ENCODE measurements at regions not wholly inside any gene's neighbourhood (a gene's known extent, or its start where the extent isn't known, plus 50 kb on each side); places are given as distances from the start of the nearest gene placed in this dataset.

DNA sequence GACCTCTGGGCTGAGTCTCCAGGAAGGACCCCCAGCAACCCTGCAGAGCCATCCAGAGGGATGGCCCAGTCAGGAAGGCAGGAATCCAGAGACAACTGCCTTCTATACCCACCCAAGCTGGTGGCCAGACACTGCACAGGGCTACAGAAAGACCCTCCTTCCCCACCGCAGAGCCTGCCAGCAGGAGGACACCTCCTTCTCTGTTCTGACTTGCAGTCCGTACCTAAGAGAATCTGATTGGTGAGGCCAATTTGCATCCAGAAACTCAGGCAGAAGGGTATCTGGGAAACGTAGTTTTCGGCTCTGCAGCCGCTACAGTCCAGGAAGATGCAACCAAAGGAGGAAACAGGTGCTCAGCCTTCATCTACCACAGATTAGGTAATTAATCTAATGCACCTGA lies 155.4 kb upstream of the FRG1 start:
- no peaks in the 10 kb centered on the region for H3K36me3 ChIP-seq (ENCODE audit: control insufficient read depth in 1 of 2, insufficient read depth in 2 of 2, low read length in 2 of 2)
- H3K9me3 ChIP-seq (ENCODE audit: control insufficient read depth in 1 of 2, insufficient read depth in 1 of 2, low read depth in 1 of 2, low read length in 2 of 2) = no peaks in the 10 kb centered on the region
- POLR2A ChIA-PET = no interaction called here

GRCh38 chr4:189786447-189786846 lies 154.2 kb upstream of the FRG1 start:
- Histone ChIP-seq H3K27ac (ENCODE audit: low read depth, low read length) (no peak overlapping the region), H3K9me2 (ENCODE audit: insufficient read depth) (no peaks in the 10 kb centered on the region), H3K9ac (ENCODE audit: low read length) (no peak overlapping the region), H3K4me2 (ENCODE audit: low read length) (no peak overlapping the region), H3K36me3 (ENCODE audit: control insufficient read depth in 1 of 2, insufficient read depth in 2 of 2, low read length in 2 of 2) (no peaks in the 10 kb centered on the region), H3K79me2 (ENCODE audit: insufficient read depth, low read length) (no peaks in the 10 kb centered on the region), H2AFZ (ENCODE audit: low read depth, low read length, poor library complexity, severe bottlenecking) (no peak overlapping the region), H4K20me1 (ENCODE audit: insufficient read depth) (no peaks in the 10 kb centered on the region), H3K4me3 (replicated peaks in 1 of 2; ENCODE audit: low read depth in 1 of 2, low read length in 2 of 2) (no peak overlapping the region), H3K4me1 (ENCODE audit: control insufficient read depth in 1 of 2, insufficient read depth in 2 of 2, low read length in 2 of 2) (no peaks in the 10 kb centered on the region), H3K27me3 (ENCODE audit: insufficient read depth, low read length) (peaks cover 28% of the 10 kb centered on the region), H3K9me3 (ENCODE audit: control insufficient read depth in 1 of 2, insufficient read depth in 1 of 2, low read depth in 1 of 2, low read length in 2 of 2) (no peaks in the 10 kb centered on the region)
- intact Hi-C loops (cut with micrococcal nuclease) = no loop called here
- ChIA-PET POLR2A (no interaction called here), CTCF (no interaction called here), RAD21 (ENCODE audit: low non-redundant PET in 1 of 2, low total read pairs in 2 of 2, uncharacterized antibody in 2 of 2, unreplicated experiment in 2 of 2) (no interaction called here)
- DNase-seq (ENCODE audit: low read depth, low spot score) = no peak
- ATAC-seq = no peak
- no TSS peak for BruUV-seq (replicated peaks)
- TF ChIP-seq ZFX (IDR thresholded peaks at IDR 0.05) (no peak), ELF1 (IDR thresholded peaks at IDR 0.05; ENCODE audit: borderline replicate concordance, low read depth) (no peak), EZH2phosphoT487 (IDR thresholded peaks at IDR 0.05; ENCODE audit: borderline replicate concordance) (no peak), TCF7L2 (IDR thresholded peaks at IDR 0.05; ENCODE audit: borderline replicate concordance, extremely low read depth, insufficient read depth, insufficient read length) (no peak), FOSL1 (IDR thresholded peaks at IDR 0.05; ENCODE audit: low read depth) (no peak), CEBPB (IDR thresholded peaks at IDR 0.05; ENCODE audit: low read depth) (no peak), POLR2AphosphoS5 (IDR thresholded peaks at IDR 0.05; ENCODE audit: low read depth, low read length) (no peak), YY1 (IDR thresholded peaks at IDR 0.05; ENCODE audit: extremely low read depth, insufficient replicate concordance, low read depth, low read length) (no peak), ZNF274 (IDR thresholded peaks at IDR 0.05; ENCODE audit: low read depth, low read length) (no peak)
- TF ChIP-seq, protein P1, sequence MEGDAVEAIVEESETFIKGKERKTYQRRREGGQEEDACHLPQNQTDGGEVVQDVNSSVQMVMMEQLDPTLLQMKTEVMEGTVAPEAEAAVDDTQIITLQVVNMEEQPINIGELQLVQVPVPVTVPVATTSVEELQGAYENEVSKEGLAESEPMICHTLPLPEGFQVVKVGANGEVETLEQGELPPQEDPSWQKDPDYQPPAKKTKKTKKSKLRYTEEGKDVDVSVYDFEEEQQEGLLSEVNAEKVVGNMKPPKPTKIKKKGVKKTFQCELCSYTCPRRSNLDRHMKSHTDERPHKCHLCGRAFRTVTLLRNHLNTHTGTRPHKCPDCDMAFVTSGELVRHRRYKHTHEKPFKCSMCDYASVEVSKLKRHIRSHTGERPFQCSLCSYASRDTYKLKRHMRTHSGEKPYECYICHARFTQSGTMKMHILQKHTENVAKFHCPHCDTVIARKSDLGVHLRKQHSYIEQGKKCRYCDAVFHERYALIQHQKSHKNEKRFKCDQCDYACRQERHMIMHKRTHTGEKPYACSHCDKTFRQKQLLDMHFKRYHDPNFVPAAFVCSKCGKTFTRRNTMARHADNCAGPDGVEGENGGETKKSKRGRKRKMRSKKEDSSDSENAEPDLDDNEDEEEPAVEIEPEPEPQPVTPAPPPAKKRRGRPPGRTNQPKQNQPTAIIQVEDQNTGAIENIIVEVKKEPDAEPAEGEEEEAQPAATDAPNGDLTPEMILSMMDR (IDR thresholded peaks at IDR 0.05 in 2 of 3, conservative IDR thresholded peaks at IDR 0.05 in 1 of 3; ENCODE audit: borderline replicate concordance in 1 of 3, insufficient read depth in 1 of 3, low read depth in 2 of 3, low read length in 2 of 3) = no peak
- TF ChIP-seq, protein P2, sequence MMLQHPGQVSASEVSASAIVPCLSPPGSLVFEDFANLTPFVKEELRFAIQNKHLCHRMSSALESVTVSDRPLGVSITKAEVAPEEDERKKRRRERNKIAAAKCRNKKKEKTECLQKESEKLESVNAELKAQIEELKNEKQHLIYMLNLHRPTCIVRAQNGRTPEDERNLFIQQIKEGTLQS (IDR thresholded peaks at IDR 0.05) = no peak
- TF ChIP-seq, protein P3, sequence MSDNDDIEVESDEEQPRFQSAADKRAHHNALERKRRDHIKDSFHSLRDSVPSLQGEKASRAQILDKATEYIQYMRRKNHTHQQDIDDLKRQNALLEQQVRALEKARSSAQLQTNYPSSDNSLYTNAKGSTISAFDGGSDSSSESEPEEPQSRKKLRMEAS (IDR thresholded peaks at IDR 0.05) = no peak
- TF ChIP-seq, protein P4, sequence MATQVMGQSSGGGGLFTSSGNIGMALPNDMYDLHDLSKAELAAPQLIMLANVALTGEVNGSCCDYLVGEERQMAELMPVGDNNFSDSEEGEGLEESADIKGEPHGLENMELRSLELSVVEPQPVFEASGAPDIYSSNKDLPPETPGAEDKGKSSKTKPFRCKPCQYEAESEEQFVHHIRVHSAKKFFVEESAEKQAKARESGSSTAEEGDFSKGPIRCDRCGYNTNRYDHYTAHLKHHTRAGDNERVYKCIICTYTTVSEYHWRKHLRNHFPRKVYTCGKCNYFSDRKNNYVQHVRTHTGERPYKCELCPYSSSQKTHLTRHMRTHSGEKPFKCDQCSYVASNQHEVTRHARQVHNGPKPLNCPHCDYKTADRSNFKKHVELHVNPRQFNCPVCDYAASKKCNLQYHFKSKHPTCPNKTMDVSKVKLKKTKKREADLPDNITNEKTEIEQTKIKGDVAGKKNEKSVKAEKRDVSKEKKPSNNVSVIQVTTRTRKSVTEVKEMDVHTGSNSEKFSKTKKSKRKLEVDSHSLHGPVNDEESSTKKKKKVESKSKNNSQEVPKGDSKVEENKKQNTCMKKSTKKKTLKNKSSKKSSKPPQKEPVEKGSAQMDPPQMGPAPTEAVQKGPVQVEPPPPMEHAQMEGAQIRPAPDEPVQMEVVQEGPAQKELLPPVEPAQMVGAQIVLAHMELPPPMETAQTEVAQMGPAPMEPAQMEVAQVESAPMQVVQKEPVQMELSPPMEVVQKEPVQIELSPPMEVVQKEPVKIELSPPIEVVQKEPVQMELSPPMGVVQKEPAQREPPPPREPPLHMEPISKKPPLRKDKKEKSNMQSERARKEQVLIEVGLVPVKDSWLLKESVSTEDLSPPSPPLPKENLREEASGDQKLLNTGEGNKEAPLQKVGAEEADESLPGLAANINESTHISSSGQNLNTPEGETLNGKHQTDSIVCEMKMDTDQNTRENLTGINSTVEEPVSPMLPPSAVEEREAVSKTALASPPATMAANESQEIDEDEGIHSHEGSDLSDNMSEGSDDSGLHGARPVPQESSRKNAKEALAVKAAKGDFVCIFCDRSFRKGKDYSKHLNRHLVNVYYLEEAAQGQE (IDR thresholded peaks at IDR 0.05; ENCODE audit: low read depth) = no peak

More for the DNA sequence above, 155.4 kb upstream of the FRG1 start:
- H3K27me3 ChIP-seq (ENCODE audit: insufficient read depth, low read length) = peaks cover 39% of the 10 kb centered on the region
- H3K79me2 ChIP-seq (ENCODE audit: insufficient read depth, low read length) = no peaks in the 10 kb centered on the region
- no TSS peak for BruUV-seq (replicated peaks)
- DNase-seq (ENCODE audit: low read depth, low spot score) (no peak), ATAC-seq (no peak)
- H3K4me1 ChIP-seq (ENCODE audit: control insufficient read depth in 1 of 2, insufficient read depth in 2 of 2, low read length in 2 of 2) = no peaks in the 10 kb centered on the region
- no peak overlapping the region for H3K4me3 ChIP-seq (replicated peaks in 1 of 2; ENCODE audit: low read depth in 1 of 2, low read length in 2 of 2)
- CTCF ChIA-PET = no interaction called here
- RAD21 ChIA-PET (ENCODE audit: low non-redundant PET in 1 of 2, low total read pairs in 2 of 2, uncharacterized antibody in 2 of 2, unreplicated experiment in 2 of 2) = no interaction called here
- no peak overlapping the region for H3K4me2 ChIP-seq (ENCODE audit: low read length)
- H4K20me1 ChIP-seq (ENCODE audit: insufficient read depth) = no peaks in the 10 kb centered on the region
- no peak overlapping the region for H2AFZ ChIP-seq (ENCODE audit: low read depth, low read length, poor library complexity, severe bottlenecking)
- intact Hi-C loops (cut with micrococcal nuclease) = no loop called here
- H3K9me2 ChIP-seq (ENCODE audit: insufficient read depth) = no peaks in the 10 kb centered on the region
- no peak overlapping the region for H3K27ac ChIP-seq (ENCODE audit: low read depth, low read length)
- TF ChIP-seq EGR1 (IDR thresholded peaks at IDR 0.05; ENCODE audit: low read depth) = no peak
- no peak for TF ChIP-seq RAD21 (IDR thresholded peaks at IDR 0.05; ENCODE audit: low read depth)
- TF ChIP-seq EZH2phosphoT487 (IDR thresholded peaks at IDR 0.05; ENCODE audit: borderline replicate concordance) = no peak
- no peak for TF ChIP-seq ZFX (IDR thresholded peaks at IDR 0.05)
- no peak for TF ChIP-seq POLR2A (IDR thresholded peaks at IDR 0.05; ENCODE audit: borderline replicate concordance, extremely low read depth, insufficient read depth, insufficient read length)
- no peak for TF ChIP-seq EZH2 (IDR thresholded peaks at IDR 0.05)
- no peak for TF ChIP-seq POLR2AphosphoS5 (IDR thresholded peaks at IDR 0.05; ENCODE audit: low read depth, low read length)
- TF ChIP-seq SP1 (IDR thresholded peaks at IDR 0.05; ENCODE audit: low read depth) = no peak
- TF ChIP-seq CEBPB (IDR thresholded peaks at IDR 0.05; ENCODE audit: low read depth) = no peak
- no peak overlapping the region for H3K9ac ChIP-seq (ENCODE audit: low read length)
